GM23248 (cell line): ENCODE measurements at regions not wholly inside any gene's neighbourhood (a gene's known extent, or its start where the extent isn't known, plus 50 kb on each side); places are given as distances from the start of the nearest gene placed in this dataset.

Source experiments
- EZH2 ChIP-seq: fragments of 200-600 bp; sonication (generic); IDR thresholded peaks from 2 replicates; pipeline ENCODE4 v1.6.1; 2018; ENCODE audit warnings: antibody characterized with exemption, mild to moderate bottlenecking; ENCODE audit not compliant: insufficient read depth, poor library complexity, severe bottlenecking
- EZH2phosphoT487 ChIP-seq: fragments of 200-600 bp; sonication (generic); IDR thresholded peaks from 2 replicates; pipeline ENCODE4 v1.6.1; 2018; ENCODE audit warnings: antibody characterized with exemption, moderate library complexity, mild to moderate bottlenecking, low read depth; ENCODE audit not compliant: insufficient read depth

GRCh38 chr2:88927128-88927527 lies 235.7 kb downstream of the RPIA start:
- TF ChIP-seq EZH2 (no peak), EZH2phosphoT487 (no peak)
